SK-N-SH (cell line): ENCODE measurements at regions not wholly inside any gene's neighbourhood (a gene's known extent, or its start where the extent isn't known, plus 50 kb on each side); places are given as distances from the start of the nearest gene placed in this dataset.

Experiments used
- CTCF ChIA-PET: fragments of 300-600, 350-600 bp; formaldehyde crosslinking; extraction: SDS; loops from one replicate; lab custom pipeline; 2021; lab: Yijun Ruan, JAX
- POLR2A ChIA-PET: fragments of 350-600 bp; sonication (Branson Sonifier 250); formaldehyde crosslinking; extraction: SDS; loops from one replicate; lab custom pipeline; 2020; ENCODE audit warnings: antibody characterized with exemption, inconsistent platforms; lab: Yijun Ruan, JAX
- DNase-seq: peaks from one replicate; pipeline ENCODE4 v3.0.0; 2012
- H2AFZ ChIP-seq: fragments of 200-600 bp; sonication (generic); 2 replicates; pipeline ENCODE4 v1.8.1; 2016; ENCODE audit warnings: antibody characterized with exemption, mild to moderate bottlenecking, low read depth
- H3F3A ChIP-seq: fragments of 200-600 bp; sonication (generic); replicated peaks from 2 replicates; pipeline ENCODE3; 2016; ENCODE audit warnings: antibody characterized with exemption, mild to moderate bottlenecking; ENCODE audit not compliant: insufficient read depth
- H3K27ac ChIP-seq, 2 experiments: fragments of 200-500 bp in 1 of 2; fragments of 200-600 bp in 1 of 2; sonication (Bioruptor generic) in 1 of 2; sonication (generic), shearing (Covaris generic) in 1 of 2; 2 replicates each; pipeline versions ENCODE4 v1.5.1 to v1.6.1; 2014 to 2016; ENCODE audit warnings: low read depth in 2 of 2, inconsistent platforms in 1 of 2, low read length in 1 of 2, mild to moderate bottlenecking in 1 of 2, mixed read lengths in 1 of 2
- H3K27me3 ChIP-seq: fragments of 200-600 bp; sonication (generic), shearing (Covaris generic); 2 replicates; pipeline ENCODE4 v1.6.1; 2016; ENCODE audit warnings: mixed run types; ENCODE audit not compliant: insufficient read depth
- H3K36me3 ChIP-seq, 2 experiments: fragments of 200-500 bp in 1 of 2; fragments of 200-600 bp in 1 of 2; sonication (Bioruptor generic) in 1 of 2; sonication (generic) in 1 of 2; replicated peaks in 1 of 2; 2 replicates each; pipeline versions ENCODE3 to v1.5.1; 2014 to 2016; ENCODE audit warnings: low read length in 1 of 2, mild to moderate bottlenecking in 1 of 2; ENCODE audit not compliant: insufficient read depth in 2 of 2, control insufficient read depth in 1 of 2
- H3K4me1 ChIP-seq, 2 experiments: fragments of 200-500 bp in 1 of 2; fragments of 200-600 bp in 1 of 2; sonication (Bioruptor generic) in 1 of 2; sonication (generic), shearing (Covaris generic) in 1 of 2; 2 replicates each; pipeline versions ENCODE4 v1.5.1 to v1.6.1; 2014 to 2016; ENCODE audit warnings: low read depth in 1 of 2, low read length in 1 of 2, mixed run types in 1 of 2; ENCODE audit not compliant: insufficient read depth in 2 of 2, control insufficient read depth in 1 of 2
- H3K4me2 ChIP-seq: fragments of 200-600 bp; sonication (generic), shearing (Covaris generic); 2 replicates; pipeline ENCODE4 v1.6.1; 2017; ENCODE audit warnings: mixed run types
- H3K4me3 ChIP-seq, 2 experiments: fragments of 200-500 bp in 1 of 2; fragments of 200-600 bp in 1 of 2; sonication (Bioruptor generic) in 1 of 2; sonication (generic), shearing (Covaris generic) in 1 of 2; 2 replicates each; pipeline versions ENCODE4 v1.5.1 to v1.8.1; 2014 to 2016; ENCODE audit warnings: low read depth in 2 of 2, inconsistent platforms in 1 of 2, low read length in 1 of 2, mild to moderate bottlenecking in 1 of 2, mixed read lengths in 1 of 2, moderate library complexity in 1 of 2
- H3K79me2 ChIP-seq: fragments of 200-600 bp; sonication (generic); 2 replicates; pipeline ENCODE4 v1.8.1; 2017; ENCODE audit warnings: mild to moderate bottlenecking; ENCODE audit not compliant: insufficient read depth
- H3K9ac ChIP-seq: fragments of 200-600 bp; sonication (generic); 2 replicates; pipeline ENCODE4 v1.6.1; 2017; ENCODE audit warnings: mixed run types
- H3K9me2 ChIP-seq: fragments of 200-600 bp; sonication (generic); 2 replicates; pipeline ENCODE4 v1.6.1; 2017; ENCODE audit warnings: mixed run types
- H3K9me3 ChIP-seq: fragments of 200-600 bp; sonication (generic); 2 replicates; pipeline ENCODE4 v1.6.1; 2017; ENCODE audit warnings: mixed run types, mild to moderate bottlenecking, moderate library complexity
- H4K20me1 ChIP-seq: fragments of 200-600 bp; sonication (generic); 2 replicates; pipeline ENCODE4 v1.6.1; 2017; ENCODE audit warnings: mild to moderate bottlenecking, mixed run types; ENCODE audit not compliant: insufficient read depth
- EZH2phosphoT487 ChIP-seq: fragments of 200-600 bp; sonication (generic); IDR thresholded peaks from 2 replicates; pipeline ENCODE4 v1.6.1; 2017; ENCODE audit warnings: low read depth, mixed run types, mild to moderate bottlenecking, antibody characterized with exemption, moderate library complexity, borderline replicate concordance
- FOSL2 ChIP-seq: IDR thresholded peaks from 2 replicates; pipeline ENCODE4 v1.4.0; 2012; ENCODE audit warnings: low read depth, mild to moderate bottlenecking, moderate library complexity, borderline replicate concordance
- GABPA ChIP-seq: IDR thresholded peaks from 2 replicates; pipeline ENCODE4 v1.4.0; 2012; ENCODE audit warnings: low read depth, mild to moderate bottlenecking
- GATA2 ChIP-seq: sonication (generic); formaldehyde crosslinking; IDR thresholded peaks from 2 replicates; pipeline ENCODE4 v1.5.0; 2020; ENCODE audit warnings: mild to moderate bottlenecking, missing genetic modification reagents
- JUND ChIP-seq: IDR thresholded peaks from 2 replicates; pipeline ENCODE4 v1.4.0; 2012
- MEF2A ChIP-seq: IDR thresholded peaks from 2 replicates; pipeline ENCODE4 v1.4.0; 2012; ENCODE audit warnings: low read depth, borderline replicate concordance
- RAD21 ChIP-seq: IDR thresholded peaks from 2 replicates; pipeline ENCODE4 v1.6.1; 2012; ENCODE audit warnings: mild to moderate bottlenecking, low read length
- RXRA ChIP-seq: IDR thresholded peaks from 2 replicates; pipeline ENCODE4 v1.4.0; 2012; ENCODE audit warnings: low read depth, mild to moderate bottlenecking, borderline replicate concordance
- SMC3 ChIP-seq: IDR thresholded peaks from 2 replicates; pipeline ENCODE4 v1.6.1; 2012; ENCODE audit warnings: low read depth, low read length, improper control_type of control experiment
- WGBS: methylation state at CpG from one replicate; pipeline ENCODE4 v1.1.6; 2017; ENCODE audit warnings: low lambda C conversion rate; 5-methylcytosine and 5-hydroxymethylcytosine counted together
- TF ChIP-seq, protein P1 (sequence below): fragments of 200-600 bp; sonication (generic); IDR thresholded peaks from 2 replicates; pipeline ENCODE4 v1.6.1; 2017; ENCODE audit warnings: antibody characterized with exemption, mild to moderate bottlenecking, moderate library complexity

DNA sequence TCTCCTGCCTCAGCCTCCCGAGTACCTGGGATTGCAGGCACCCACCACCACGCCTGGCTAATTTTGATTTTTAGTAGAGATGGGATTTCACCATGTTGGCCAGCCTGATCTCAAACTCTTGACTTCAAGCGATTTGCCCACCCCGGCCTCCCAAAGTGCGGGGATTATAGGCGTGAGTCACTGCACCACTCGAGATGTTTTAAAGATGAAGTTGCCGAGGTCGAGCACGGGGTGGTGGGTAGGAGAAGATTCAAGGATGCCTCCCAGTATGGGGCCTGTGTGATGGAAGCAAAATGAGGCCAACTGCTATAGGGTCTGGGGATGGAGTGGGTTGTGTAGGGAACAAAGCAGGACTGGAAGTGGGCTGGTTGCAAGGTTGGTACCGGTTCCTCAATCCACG, 245.2 kb downstream of the MN1 start:
- TF ChIP-seq MEF2A (no peak), RXRA (no peak), EZH2phosphoT487 (no peak), FOSL2 (no peak), SMC3 (no peak)
- TF ChIP-seq, protein P1, sequence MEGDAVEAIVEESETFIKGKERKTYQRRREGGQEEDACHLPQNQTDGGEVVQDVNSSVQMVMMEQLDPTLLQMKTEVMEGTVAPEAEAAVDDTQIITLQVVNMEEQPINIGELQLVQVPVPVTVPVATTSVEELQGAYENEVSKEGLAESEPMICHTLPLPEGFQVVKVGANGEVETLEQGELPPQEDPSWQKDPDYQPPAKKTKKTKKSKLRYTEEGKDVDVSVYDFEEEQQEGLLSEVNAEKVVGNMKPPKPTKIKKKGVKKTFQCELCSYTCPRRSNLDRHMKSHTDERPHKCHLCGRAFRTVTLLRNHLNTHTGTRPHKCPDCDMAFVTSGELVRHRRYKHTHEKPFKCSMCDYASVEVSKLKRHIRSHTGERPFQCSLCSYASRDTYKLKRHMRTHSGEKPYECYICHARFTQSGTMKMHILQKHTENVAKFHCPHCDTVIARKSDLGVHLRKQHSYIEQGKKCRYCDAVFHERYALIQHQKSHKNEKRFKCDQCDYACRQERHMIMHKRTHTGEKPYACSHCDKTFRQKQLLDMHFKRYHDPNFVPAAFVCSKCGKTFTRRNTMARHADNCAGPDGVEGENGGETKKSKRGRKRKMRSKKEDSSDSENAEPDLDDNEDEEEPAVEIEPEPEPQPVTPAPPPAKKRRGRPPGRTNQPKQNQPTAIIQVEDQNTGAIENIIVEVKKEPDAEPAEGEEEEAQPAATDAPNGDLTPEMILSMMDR, result no peak
- TF ChIP-seq, all 33 proteins: peak for 0
- H3K27me3 ChIP-seq, result no peaks in the 10 kb centered on the region
- 93% methylated on average over 12 of the region's 12 CpGs for WGBS
- no peaks in the 10 kb centered on the region for H3K4me1 ChIP-seq
- H3K4me2 ChIP-seq, result no peak overlapping the region
- no peak overlapping the region for H2AFZ ChIP-seq
- POLR2A ChIA-PET, result no interaction called here
- no peaks in the 10 kb centered on the region for H3K36me3 ChIP-seq
- DNase-seq, result no peak
- no peaks in the 10 kb centered on the region for H3F3A ChIP-seq
- no peak overlapping the region for H3K27ac ChIP-seq
- H4K20me1 ChIP-seq, result no peaks in the 10 kb centered on the region
- no peak overlapping the region for H3K9ac ChIP-seq
- CTCF ChIA-PET, result interaction anchor here (0.7 to 2.3 kb wide), 3 partner anchors 11 to 258 kb away, joined by 3 to 5 read pairs (median 3); no protein-coding TSS in a partner anchor
- H3K9me3 ChIP-seq, result no peaks in the 10 kb centered on the region
- H3K9me2 ChIP-seq, result no peaks in the 10 kb centered on the region
- no peaks in the 10 kb centered on the region for H3K79me2 ChIP-seq
- H3K4me3 ChIP-seq, result no peak overlapping the region

DNA sequence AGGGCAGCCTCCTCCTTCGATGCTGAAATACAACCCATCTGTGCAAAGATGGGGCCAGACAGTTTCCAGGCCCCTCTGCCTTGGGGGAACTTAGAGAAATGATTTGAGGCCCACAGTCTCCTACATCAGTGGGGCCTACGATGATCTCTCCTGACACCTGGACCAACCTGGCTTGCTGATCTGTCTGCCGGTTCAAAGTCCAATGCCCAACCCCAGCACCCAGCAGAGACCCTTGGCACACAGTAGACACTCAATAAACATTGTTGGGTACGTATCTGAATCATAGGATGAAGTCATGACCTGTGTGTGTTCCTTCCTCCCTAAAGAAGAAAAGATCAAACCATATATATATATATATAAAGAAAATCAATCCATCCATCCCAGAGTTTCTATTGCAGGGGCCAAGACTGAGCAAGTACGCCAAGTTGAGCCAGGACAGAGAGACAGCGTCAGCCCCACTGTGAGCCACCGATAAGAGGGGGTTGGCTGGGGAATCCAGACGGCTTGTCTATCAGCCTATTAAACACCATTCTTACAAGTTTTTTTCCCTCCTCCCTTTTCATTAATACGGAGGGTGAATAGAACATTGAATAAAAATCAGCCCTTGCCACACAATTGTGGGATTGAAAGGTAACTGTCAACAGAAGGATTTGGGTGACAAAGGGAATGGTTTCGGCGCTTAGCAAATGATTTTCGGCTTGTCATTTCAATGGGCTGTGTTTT, 244.1 kb downstream of the MN1 start:
- Histone ChIP-seq H3K9ac (no peak overlapping the region), H3K27ac (no peak overlapping the region), H3K79me2 (no peaks in the 10 kb centered on the region), H3K9me3 (no peaks in the 10 kb centered on the region), H3K4me2 (no peak overlapping the region), H3K27me3 (peaks cover 3% of the 10 kb centered on the region; the same call in 1 of the 2 replicates), H3F3A (no peaks in the 10 kb centered on the region), H3K4me3 (no peak overlapping the region), H2AFZ (no peak overlapping the region), H4K20me1 (no peaks in the 10 kb centered on the region), H3K36me3 (no peaks in the 10 kb centered on the region), H3K9me2 (no peaks in the 10 kb centered on the region), H3K4me1 (no peaks in the 10 kb centered on the region)
- CTCF ChIA-PET, result interaction anchor here (1.1 to 2.3 kb wide), 2 partner anchors 10 to 18 kb away, joined by 3 to 5 read pairs; no protein-coding TSS in a partner anchor
- 70% methylated on average over 12 of the region's 12 CpGs for WGBS
- POLR2A ChIA-PET, result no interaction called here
- TF ChIP-seq JUND (no peak), GABPA (no peak), EZH2phosphoT487 (no peak), GATA2 (CRISPR knock-in tag) (no peak), RAD21 (no peak)
- no peak for DNase-seq
